ENCODE measurements at regions not wholly inside any gene's neighbourhood (a gene's known extent, or its start where the extent isn't known, plus 50 kb on each side); places are given as distances from the start of the nearest gene placed in this dataset.

DNA sequence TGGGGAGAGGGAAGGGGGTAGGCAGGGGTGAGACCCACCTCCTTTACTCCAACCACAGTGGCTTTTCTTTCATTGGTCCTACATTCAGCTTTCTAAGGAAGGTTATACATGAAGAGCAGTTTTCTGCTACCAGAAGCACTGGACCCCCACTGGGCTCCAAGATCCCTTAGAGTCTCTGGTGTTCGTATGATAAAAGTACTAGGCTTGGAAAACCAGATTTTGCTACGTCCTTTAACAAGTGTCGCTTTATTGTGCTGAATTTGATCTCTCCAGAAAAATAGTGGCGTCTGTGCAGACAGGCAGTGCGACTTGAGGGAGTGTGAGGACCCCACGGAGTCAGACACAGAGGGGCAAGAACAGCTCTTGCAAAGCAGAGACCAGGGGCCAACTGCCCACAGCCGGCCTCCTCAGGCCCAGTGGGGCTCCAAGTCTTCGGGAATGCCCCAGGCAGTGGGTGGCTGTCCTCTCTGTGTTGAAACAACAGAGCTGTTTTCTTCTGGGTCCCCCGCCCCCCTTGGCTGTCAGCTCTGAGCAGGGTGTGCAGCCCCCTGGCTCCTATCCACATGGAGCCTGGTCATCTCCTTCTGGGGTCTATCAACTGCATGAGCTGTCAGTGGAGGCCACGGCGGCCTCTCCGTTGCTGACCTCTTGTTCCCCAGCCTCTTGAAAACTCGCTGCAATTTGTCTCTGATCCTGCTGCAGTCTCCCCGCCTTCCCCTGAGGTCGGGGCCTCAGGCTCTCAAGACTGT, 333.2 kb downstream of the RPS24 start:
- no peak for DNase-seq (ENCODE audit: low read depth in 3 of 3)

DNA sequence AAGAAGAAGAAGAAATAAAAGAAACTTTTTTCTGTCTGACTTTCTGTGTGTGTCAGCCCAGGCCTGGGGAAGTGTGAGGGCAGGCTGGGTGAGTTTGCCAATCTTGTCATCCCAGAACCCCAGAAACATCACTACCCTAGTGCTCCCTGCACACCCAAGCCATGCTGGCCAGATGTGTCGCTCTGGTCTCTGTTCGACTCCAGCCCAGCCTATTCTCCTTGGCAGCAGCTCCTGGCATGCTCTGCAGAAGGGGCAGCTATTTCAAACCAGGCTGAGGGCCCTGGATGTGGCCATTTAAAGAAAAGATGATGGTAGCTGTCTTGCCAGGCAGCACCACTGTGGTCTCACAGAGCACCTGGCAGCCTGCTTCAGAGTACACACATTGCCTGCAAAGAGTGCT, 334.1 kb downstream of the RPS24 start:
- DNase-seq (ENCODE audit: low read depth in 3 of 3), result no peak

DNA sequence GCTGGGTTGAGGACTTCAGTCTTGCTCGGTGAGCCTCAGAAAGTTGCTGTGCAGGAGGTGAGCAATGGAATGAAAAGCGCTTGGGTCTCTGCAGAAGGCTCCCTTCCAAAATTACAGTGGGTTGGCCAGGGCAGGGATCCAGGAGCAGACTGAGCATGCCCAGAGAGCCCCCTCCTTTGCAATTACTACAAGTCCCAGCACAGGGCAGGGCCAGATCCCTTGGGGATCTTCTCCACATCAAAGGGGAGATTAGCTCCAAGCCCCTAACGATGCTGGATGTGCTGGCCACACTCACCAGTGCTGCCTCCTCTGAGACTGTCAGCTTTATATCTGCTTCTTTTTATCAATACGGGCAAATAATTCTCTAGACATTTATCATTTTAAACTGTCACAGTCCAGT, 337.5 kb downstream of the RPS24 start:
- DNase-seq (ENCODE audit: low read depth in 3 of 3), result no peak

DNA sequence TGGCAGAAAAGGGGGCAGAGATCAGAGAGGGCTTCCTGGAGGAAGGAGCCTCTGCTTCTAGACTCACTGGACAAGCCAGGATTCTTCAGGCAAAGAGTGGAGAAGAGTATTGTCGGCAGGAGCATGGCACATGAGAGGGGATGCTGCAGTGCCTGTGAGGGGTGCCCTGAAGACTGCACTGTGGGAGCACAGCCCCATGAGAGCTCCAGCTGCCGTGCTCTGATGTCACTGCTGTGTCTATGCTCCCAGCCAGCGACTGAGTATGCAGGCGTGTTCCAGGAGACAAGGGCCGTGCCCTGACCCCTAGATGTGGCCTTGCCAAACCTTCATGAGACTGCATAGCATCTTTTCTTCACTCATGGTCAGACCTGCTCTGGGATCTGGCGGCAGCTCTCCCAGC, 339.1 kb downstream of the RPS24 start:
- no peak for DNase-seq (ENCODE audit: low read depth in 3 of 3)

DNA sequence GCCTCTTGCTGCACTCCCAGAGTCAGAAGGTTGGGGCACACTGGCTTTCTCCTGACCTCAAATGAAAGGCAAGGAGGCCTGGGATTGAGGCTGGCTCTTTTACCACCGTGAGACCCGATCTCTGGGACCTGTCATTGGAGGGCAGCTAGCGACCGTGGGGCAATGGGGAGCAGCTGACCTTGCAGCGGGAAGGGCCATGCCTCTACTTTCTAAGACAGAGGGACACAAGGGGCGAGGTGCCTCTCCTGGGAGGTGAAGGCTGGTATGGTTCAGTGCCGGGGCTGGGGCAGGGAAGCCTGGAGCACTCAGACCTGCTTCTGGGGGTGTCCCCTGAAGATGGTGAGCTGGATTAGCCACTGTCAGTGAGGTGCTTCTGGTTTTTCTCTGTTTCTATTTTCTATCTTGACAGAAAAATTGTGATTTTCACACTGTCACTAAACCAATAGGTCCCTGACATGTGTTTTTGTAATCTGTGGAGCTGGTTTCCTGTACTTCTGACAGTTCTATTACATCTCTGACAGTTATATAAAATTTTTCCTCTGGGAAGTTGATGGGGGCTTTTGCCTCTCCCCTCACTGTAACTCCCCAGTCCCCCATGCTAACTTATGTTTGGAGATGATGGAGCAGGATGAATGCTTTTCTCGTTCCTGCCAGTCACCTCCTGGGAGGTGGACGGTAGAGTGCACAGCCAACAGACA, 340.8 kb downstream of the RPS24 start:
- DNase-seq (ENCODE audit: low read depth in 3 of 3), result no peak

DNA sequence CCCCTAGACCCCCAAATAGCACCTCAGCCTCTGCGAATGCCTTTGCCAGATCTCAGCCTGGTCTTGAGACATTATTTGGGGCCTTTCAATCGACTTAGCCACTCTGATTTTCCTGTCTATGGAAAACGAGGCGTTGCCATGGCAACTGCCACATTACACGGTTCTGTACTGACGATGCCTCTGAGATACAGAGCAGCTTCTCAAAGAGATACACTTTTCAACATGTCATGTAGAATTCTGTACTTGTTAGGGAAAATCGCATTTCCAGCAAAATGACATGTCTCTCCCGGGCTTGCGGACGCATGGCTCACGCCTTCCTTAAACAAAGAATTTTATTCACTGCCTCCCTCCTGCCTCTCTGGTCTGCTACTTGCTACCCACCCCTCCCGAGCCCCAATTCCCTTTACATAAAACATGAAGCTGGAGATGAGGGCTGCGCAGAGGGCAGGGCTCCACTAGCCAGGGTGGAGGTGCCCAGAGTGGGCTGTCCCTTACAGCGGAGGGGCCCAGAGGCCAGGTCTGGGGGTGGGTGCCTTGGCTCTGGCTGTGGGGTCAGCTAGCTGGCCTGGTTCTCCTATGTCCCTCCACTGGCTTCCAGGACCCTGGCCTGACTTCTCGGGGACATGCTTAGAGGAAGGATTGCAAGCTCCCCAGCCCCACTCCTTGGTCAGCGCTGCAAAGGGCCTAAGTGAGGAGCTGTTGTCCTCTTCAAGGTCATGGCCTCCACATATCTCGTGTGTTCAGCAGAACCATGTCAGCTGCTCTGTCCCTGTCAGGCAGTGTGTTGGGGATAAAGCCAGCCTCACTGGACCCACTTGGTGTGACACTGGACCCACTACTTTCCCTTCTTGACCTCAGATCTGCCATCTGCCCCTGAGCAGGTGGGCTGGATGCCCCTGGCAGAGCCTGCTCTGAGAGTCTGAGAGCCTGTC, 342.5 kb downstream of the RPS24 start:
- no peak for DNase-seq (ENCODE audit: low read depth in 3 of 3)

DNA sequence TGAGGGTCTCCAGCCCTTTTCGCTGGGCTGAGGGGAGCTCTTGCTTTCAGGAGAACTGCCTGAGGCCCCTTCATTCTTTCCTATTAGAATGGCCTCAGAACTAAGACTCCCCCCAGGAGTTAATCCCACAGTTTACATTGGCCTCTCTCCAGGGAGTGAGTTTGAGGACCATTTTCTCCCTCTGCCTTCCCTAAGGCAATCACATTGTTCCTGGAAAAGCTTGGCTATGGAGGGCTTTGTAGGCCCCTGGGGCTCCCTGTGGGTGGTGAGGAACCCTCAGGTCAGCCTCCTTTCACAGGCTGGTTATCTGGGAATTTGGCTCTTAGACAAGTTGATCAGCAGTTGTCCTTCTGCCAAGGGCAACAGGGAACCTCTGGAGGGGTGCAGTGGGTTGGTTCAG, 343.7 kb downstream of the RPS24 start:
- no peak for DNase-seq (ENCODE audit: low read depth in 3 of 3)

DNA sequence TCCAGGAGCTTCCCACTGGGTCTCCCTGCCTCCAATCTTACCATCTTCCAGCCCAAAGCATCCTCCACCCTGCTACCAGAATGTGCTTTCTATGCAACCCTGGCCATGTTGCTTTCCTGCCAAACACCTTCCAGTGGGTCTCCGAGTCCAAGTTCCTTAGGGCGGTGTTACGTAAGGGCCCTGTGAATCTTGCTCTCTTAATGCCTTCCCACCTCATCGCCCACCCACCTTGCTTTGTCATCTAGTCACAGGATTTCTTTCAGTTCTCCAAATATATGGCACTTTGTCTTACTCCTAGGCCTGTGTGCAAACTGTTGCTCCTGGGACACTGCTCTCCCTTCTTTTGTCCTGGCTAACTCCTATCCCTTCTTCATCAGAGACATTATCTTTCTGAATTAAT, 344.5 kb downstream of the RPS24 start:
- no peak for DNase-seq (ENCODE audit: low read depth in 3 of 3)

DNA sequence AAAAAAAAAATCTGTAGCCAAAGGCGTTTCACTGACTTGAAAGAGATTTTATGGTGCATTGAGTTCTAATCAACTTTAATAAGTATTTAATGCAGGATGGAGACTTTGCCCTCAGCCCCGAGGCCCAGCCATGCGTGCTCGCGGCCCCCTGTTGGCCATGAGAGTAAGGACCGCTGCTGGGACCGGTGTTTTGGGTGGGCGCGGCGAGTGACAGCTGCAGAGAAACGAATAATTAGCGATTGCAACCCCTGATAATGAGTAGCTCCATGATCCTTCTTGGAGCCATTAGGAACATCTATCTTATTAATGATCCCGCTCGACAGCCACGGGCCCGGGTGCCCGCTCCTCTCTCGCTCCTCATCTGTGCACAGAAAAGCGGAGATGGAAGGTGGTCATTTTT, 347.4 kb downstream of the RPS24 start:
- DNase-seq (ENCODE audit: low read depth in 3 of 3), result no peak

DNA sequence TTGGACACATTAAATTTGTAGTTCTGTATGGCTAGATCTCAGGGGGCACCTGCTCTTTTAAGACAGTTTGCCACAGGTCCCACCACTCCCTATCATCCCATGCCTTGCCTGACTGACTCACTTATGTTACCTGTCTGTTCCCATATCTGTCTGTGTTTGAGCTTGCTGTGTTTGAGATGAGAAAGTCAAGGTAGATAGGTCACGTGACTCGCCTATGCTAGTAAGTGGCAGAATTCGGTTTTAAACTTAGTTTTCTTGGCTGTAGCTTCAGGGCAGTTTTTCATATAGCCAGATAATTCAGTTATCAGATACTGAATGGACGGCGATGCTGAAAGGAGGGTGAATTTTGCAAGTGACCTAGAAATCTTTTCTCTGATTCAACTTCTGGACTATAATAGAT, 348.4 kb downstream of the RPS24 start:
- DNase-seq (ENCODE audit: low read depth in 3 of 3), result no peak

DNA sequence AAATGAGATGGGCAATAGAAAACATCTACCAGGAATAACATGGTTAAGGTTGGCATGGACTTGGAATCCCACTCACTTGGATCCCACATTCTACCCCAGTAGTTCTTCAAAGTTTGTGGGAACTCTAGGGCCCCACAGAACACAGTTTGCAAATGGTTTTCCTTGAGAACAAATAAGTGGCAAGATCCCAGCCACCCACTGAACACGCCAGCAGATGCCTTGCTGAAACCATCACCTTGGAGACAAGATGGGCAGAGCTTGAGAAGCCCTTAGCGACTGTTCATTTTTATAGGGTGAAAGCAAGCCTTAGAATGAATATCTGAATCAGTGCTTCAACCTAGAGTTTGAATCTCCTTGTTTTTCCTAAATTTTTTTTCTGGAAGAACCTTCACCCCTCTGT, 349.1 kb downstream of the RPS24 start:
- DNase-seq (ENCODE audit: low read depth in 3 of 3), result no peak

DNA sequence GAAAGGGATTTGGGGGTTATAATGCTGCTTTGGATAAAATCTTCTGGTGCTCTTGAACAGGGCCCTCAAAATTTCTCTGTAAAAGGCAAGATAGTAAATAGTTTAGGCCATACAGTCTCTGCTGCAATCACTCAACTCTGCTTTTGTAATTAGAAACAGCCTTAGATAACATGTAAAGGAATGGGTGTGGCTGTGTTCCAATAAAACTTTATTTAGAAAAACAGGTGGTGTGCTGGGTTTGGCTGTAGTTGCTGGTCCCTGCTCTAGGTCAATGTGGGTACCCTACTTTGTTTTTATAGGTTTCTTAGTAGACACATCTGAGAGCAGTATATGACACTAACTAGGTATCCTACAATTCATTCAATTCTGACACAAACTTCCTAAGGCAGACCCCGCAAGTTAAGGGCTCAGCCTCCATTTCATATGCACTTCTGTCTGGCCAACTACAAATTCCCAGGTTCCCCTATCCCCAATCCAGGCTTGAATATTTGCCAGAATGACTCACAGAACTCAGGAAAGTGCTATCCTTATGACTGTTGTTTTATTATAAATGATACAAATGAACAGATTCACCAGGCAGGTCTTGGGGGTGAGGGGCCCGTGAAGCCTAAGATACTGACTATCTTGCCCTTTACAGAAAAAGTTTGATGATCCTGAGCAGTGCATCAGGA, 349.9 kb downstream of the RPS24 start:
- DNase-seq (ENCODE audit: low read depth in 3 of 3), result no peak

DNA sequence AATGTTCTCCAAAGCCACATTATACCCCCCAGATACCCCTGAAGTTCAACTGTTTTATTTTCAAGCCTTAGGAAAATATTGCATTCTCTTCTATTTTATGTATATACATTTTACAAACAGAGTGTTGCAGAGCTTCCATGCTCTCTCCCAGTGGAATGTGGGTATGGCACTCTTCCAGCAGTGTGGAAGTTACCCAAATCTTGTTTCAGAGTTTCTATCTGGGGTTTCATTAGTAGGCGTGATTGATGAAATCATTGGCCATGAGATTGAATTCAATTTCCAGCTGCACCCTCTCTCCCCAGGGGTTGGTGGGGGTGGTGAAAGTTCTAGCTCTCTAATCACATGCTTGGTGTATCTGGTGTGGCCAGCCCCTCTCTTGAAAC, 350.4 kb downstream of the RPS24 start:
- no peak for DNase-seq (ENCODE audit: low read depth in 3 of 3)

DNA sequence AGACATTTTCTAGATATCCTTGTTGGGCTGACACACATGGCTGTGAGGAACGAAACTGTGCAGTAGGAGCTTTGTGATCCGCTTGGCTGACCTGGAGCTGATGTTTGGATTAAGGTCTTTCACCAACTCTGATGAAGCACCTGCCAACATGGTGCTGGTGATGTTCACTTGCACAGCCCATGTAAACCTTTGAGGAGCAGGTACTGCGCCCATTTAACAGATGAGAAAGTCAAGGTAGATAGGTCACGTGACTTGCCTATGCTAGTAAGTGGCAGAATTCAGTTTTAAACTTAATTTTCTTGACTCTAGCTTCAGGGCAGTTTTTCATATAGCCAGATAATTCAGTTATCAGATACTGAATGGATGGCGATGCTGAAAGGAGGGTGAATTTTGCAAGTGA, 351.9 kb downstream of the RPS24 start:
- DNase-seq (ENCODE audit: low read depth in 3 of 3), result no peak

DNA sequence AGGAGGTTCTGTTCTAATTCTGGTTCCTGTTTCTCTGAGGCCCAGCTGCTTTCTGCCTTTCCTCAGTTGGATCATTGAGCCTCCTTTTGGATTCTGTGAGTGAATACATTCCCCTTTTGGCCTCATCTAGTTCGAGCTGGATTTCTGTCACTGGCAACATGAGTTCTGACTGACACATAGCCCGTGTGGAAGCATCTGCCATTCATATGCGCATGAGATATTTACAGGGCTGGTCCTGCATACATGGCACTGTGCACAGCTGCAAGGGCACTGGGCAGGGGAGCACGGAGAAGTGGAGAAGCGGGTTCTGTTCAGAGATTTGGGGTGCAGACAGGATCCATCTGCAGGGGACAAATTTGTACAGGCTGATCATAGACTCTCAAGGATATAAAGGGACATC, 352.8 kb downstream of the RPS24 start:
- no peak for DNase-seq (ENCODE audit: low read depth in 3 of 3)

DNA sequence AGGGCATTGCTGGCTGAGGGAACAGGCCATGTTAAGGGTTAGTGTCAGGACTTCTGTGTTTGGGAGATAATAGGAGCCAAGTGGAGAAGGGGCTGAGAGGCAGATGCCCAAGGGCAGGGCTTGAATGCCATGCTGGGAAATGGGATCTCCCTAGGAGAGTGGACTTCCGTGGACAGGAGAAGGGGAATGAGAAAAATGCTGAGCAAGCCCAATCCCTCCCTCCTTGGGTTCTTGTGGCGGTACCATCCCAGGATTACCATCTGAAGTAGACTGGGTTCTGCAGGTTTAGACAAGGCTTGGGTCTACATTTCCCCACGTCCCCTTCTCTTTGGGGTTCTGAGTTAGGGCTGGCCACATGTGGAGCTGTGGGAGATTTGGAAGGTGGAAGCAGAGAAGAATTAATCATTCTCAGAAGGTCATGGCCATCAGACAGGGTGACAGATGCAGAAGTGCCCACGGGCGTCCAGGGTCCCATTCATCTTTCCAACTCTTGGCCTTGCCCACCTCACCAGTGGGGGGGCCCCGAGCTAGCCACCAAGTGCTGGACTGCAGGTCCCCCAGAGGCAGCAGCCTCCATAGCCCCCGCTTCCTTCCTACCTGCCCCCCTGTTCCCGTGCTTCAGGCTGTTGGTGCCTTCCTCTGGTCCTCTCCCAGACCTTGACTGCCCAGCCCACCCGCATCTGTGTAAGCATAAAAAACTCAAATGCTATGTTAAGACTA, 354.8 kb downstream of the RPS24 start:
- DNase-seq (ENCODE audit: low read depth in 3 of 3), result no peak

DNA sequence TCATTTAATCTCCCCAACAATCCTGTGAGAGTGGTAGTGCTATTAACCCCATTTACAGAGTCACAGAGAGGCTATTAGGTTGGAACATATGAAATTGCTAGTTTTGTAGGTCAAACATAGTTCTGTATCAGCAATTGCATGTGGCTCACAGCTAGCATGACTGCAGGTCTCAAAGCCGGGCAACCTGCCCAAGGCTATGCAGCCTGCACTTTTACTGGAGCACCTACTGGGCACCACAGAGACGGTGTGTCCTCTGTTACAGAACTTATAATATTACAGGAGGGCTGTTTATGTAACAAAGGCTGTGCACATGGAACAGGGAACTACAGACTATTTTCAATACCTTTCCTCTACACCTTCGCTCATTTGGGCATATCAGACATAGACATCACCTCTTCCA, 355.8 kb downstream of the RPS24 start:
- no peak for DNase-seq (ENCODE audit: low read depth in 3 of 3)

DNA sequence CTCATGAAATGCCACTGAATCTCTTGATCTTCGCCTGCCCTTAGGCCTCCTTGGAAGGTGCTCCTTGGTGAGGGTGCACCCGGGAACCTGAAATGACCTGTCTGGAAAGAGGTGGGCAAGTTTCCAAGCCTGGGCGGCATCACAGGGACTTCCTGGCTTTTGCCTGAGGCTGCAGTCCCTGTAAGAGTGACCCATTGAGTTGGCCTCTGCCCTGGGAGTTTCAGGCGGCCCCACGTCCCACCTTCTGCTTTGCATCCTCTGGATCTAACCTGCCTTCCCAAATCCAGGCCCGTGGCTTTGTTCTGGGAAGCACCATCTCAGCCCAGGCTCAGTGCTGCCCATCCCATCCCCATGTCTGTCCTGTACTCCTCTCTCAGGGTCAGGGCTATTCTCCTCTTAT, 356.4 kb downstream of the RPS24 start:
- no peak for DNase-seq (ENCODE audit: low read depth in 3 of 3)

DNA sequence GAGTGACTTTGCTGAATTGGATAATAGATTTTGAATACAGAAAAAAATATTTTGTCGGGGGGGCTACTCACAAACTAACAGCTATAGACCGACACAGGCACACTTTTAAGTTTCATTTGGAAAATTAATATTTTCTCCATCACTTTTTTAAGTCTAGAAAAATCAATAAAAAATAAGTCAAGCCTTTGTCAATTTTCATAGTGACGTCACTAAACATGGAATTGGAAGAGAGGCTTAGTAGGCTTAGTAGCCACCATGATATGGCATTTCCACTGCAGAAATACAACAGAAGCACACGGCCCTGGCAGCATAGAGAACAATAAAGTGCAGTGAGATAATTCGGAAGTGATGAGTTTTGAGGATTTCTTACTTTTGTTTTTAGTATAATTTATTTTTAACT, 357.2 kb downstream of the RPS24 start:
- no peak for DNase-seq (ENCODE audit: low read depth in 3 of 3)

DNA sequence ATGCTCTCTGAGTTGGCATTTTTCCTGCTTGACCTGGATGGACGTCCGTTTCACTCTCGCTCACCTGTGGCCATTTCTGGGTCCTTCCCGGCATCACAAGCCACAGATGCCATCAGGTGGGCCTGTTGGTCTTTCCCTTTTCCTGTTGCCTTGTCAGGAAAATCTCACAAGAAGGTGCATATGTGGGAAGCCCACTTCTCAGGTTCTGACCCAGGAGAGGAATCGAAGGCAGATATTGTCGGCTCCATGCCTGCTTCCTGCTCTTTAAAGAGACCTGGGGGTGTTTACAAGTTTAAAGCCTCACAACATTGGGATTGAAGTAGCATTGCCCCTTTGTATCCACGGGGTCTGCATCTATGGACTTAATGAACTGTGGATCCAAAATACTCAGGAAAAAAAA, 357.9 kb downstream of the RPS24 start:
- no peak for DNase-seq (ENCODE audit: low read depth in 3 of 3)

DNA sequence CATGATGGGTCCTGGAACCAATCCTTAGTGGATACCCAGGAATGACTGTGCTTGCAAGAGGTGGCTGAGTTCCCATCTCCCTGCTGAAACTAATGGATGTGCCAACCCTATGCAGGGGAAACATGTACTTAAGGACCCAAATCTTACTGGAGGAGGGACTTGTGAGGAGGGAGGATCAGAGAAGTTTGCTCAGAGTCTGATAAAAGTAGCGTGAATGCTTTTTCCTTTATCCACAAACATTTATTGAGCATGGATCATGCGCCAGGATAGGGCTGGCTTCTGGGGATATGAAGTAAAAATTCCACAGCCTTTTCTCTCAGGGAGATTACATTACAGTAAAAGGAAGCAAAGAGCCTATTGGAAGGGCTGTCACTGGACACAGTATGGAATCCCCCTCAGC, 358.5 kb downstream of the RPS24 start:
- no peak for DNase-seq (ENCODE audit: low read depth in 3 of 3)
